Brain microvascular endothelial cell (primary cell): ENCODE measurements at regions not wholly inside any gene's neighbourhood (a gene's known extent, or its start where the extent isn't known, plus 50 kb on each side); places are given as distances from the start of the nearest gene placed in this dataset.

Source experiments
- DNase-seq: peaks from one replicate; pipeline ENCODE4 v3.0.0-alpha.2; 2020
- H3K27ac ChIP-seq: fragments of 250-450 bp; sonication (Bioruptor Pico); 2 replicates; pipeline ENCODE4 v1.5.1; 2020; ENCODE audit warnings: mild to moderate bottlenecking, moderate library complexity
- H3K27me3 ChIP-seq: fragments of 250-450 bp; sonication (Bioruptor Pico); replicated peaks from 2 replicates; pipeline ENCODE4 v1.5.1; 2020; ENCODE audit warnings: mild to moderate bottlenecking
- H3K36me3 ChIP-seq: fragments of 250-450 bp; sonication (Bioruptor Pico); replicated peaks from 2 replicates; pipeline ENCODE4 v1.5.1; 2020; ENCODE audit warnings: mild to moderate bottlenecking
- H3K4me3 ChIP-seq: 2 replicates; pipeline ENCODE4 v1.5.1; 2011; ENCODE audit warnings: low read depth, mild to moderate bottlenecking, control low read depth, low read length, moderate library complexity
- CTCF ChIP-seq: IDR thresholded peaks from 2 replicates; pipeline ENCODE4 v1.5.1; 2011; ENCODE audit warnings: low read depth, mild to moderate bottlenecking, moderate library complexity, low read length, control low read depth, inconsistent platforms; ENCODE audit errors: missing control alignments
- in situ Hi-C: cut with HindIII; loops from 2 replicates; pipeline ENCODE4 v1.10.0; 2017; ENCODE audit warnings: low sequenced_read_pairs, low pct_ligation_motif_present

- no peak for TF ChIP-seq CTCF
- no peak for DNase-seq
- no peak overlapping the region for H3K4me3 ChIP-seq
- no peaks in the 10 kb centered on the region for H3K36me3 ChIP-seq
- H3K27me3 ChIP-seq: no peaks in the 10 kb centered on the region
- no peak overlapping the region for H3K27ac ChIP-seq
- in situ Hi-C loops: no loop called here
Measured at GRCh38 chr1:71262970-71263369, 182.1 kb upstream of the ZRANB2 start.

GRCh38 chr1:71252900-71253299 is 172.1 kb upstream of the ZRANB2 start:
- H3K4me3 ChIP-seq: no peak overlapping the region
- H3K27ac ChIP-seq: no peak overlapping the region
- no peak for TF ChIP-seq CTCF
- H3K27me3 ChIP-seq: no peaks in the 10 kb centered on the region
- in situ Hi-C loops: no loop called here
- no peaks in the 10 kb centered on the region for H3K36me3 ChIP-seq
- no peak for DNase-seq

GRCh38 chr1:71245246-71245645 is 164.4 kb upstream of the ZRANB2 start:
- in situ Hi-C loops: no loop called here
- Histone ChIP-seq H3K4me3 (no peak overlapping the region), H3K27me3 (no peaks in the 10 kb centered on the region), H3K36me3 (no peaks in the 10 kb centered on the region), H3K27ac (no peak overlapping the region)
- no peak for TF ChIP-seq CTCF
- DNase-seq: no peak

- TF ChIP-seq CTCF: no peak
- Histone ChIP-seq H3K36me3 (no peaks in the 10 kb centered on the region), H3K27ac (no peak overlapping the region), H3K27me3 (no peaks in the 10 kb centered on the region), H3K4me3 (no peak overlapping the region)
- DNase-seq: no peak
- in situ Hi-C loops: no loop called here
Measured at GRCh38 chr1:71242239-71242638, 161.4 kb upstream of the ZRANB2 start.

GRCh38 chr1:71240656-71241055 is 159.8 kb upstream of the ZRANB2 start:
- H3K27ac ChIP-seq: no peak overlapping the region
- H3K27me3 ChIP-seq: no peaks in the 10 kb centered on the region
- no peak for TF ChIP-seq CTCF
- H3K36me3 ChIP-seq: no peaks in the 10 kb centered on the region
- DNase-seq: no peak
- no peak overlapping the region for H3K4me3 ChIP-seq
- in situ Hi-C loops: no loop called here

- in situ Hi-C loops: no loop called here
- Histone ChIP-seq H3K27me3 (no peaks in the 10 kb centered on the region), H3K4me3 (no peak overlapping the region), H3K27ac (no peak overlapping the region), H3K36me3 (no peaks in the 10 kb centered on the region)
- no peak for TF ChIP-seq CTCF
- no peak for DNase-seq
Measured at GRCh38 chr1:71236503-71236902, 155.7 kb upstream of the ZRANB2 start.
